ENCODE measurements at regions not wholly inside any gene's neighbourhood (a gene's known extent, or its start where the extent isn't known, plus 50 kb on each side); places are given as distances from the start of the nearest gene placed in this dataset.

- TF ChIP-seq CTCF (IDR thresholded peaks at IDR 0.05; ENCODE audit: extremely low read depth in 1 of 2, insufficient read depth in 1 of 2, low read depth in 1 of 2, low read length in 2 of 2) (no peak), POLR2AphosphoS5 (IDR thresholded peaks at IDR 0.05; ENCODE audit: insufficient read depth, low read depth, low read length) (no peak), GATA2 (IDR thresholded peaks at IDR 0.05; ENCODE audit: insufficient read depth, insufficient read length, low read depth, low read length) (no peak), POLR2A (IDR thresholded peaks at IDR 0.05; ENCODE audit: low read depth, low read length) (no peak)
Observed at GRCh38 chr10:113986316-113986715, 57.4 kb upstream of the ADRB1 start.
